ENCODE measurements at regions not wholly inside any gene's neighbourhood (a gene's known extent, or its start where the extent isn't known, plus 50 kb on each side); places are given as distances from the start of the nearest gene placed in this dataset.

GRCh38 chr7:42858570-42858969 is 53.3 kb downstream of the C7orf25 start:
- Histone ChIP-seq H3K27ac (no peak overlapping the region), H3K4me1 (no peaks in the 10 kb centered on the region), H3K27me3 (peaks cover 0 to 9% (median 4%) of the 10 kb centered on the region in 3 donors), H3K9me3 (no peaks in the 10 kb centered on the region), H3K36me3 (no peaks in the 10 kb centered on the region), H3K4me3 (no peak overlapping the region)
- no peak for TF ChIP-seq POLR2A (IDR thresholded peaks at IDR 0.05)
- no peak for TF ChIP-seq CTCF (IDR thresholded peaks at IDR 0.05 in 4 of 5, conservative IDR thresholded peaks at IDR 0.05 in 1 of 5)
- DNase-seq (no peak), ATAC-seq (no peak)
- in situ Hi-C loops (cut with MboI; ENCODE audit: low sequenced_read_pairs in 4 of 4), result no loop called here
- intact Hi-C loops (cut with DNase I; ENCODE audit: low total_unique reads), result no loop called here

- H3K4me1 ChIP-seq, result no peaks in the 10 kb centered on the region
- peak overlapping the region; percentile 17 to 34 (median 29) for H3K4me3 ChIP-seq
- no peak overlapping the region for H3K27ac ChIP-seq
- ATAC-seq (no peak), DNase-seq (no peak)
- in situ Hi-C loops (cut with MboI; ENCODE audit: low sequenced_read_pairs in 4 of 4) (no loop called here), intact Hi-C loops (cut with DNase I; ENCODE audit: low total_unique reads) (no loop called here)
- peaks cover 0 to 9% (median 4%) of the 10 kb centered on the region in 3 donors for H3K27me3 ChIP-seq
- no peaks in the 10 kb centered on the region for H3K36me3 ChIP-seq
- no peaks in the 10 kb centered on the region for H3K9me3 ChIP-seq
- TF ChIP-seq CTCF (IDR thresholded peaks at IDR 0.05 in 4 of 5, conservative IDR thresholded peaks at IDR 0.05 in 1 of 5), result no peak
- TF ChIP-seq POLR2A (IDR thresholded peaks at IDR 0.05), result no peak
Observed at GRCh38 chr7:42856605-42856987, 55.3 kb downstream of the C7orf25 start.

GRCh38 chr7:42854571-42855118 is 57.2 kb downstream of the C7orf25 start:
- Histone ChIP-seq H3K4me3 (no peak overlapping the region), H3K4me1 (no peaks in the 10 kb centered on the region), H3K36me3 (no peaks in the 10 kb centered on the region), H3K9me3 (no peaks in the 10 kb centered on the region), H3K27ac (no peak overlapping the region), H3K27me3 (peaks cover 0 to 9% (median 4%) of the 10 kb centered on the region in 3 donors)
- DNase-seq (no peak), ATAC-seq (no peak)
- intact Hi-C loops (cut with DNase I; ENCODE audit: low total_unique reads), result no loop called here
- TF ChIP-seq CTCF (IDR thresholded peaks at IDR 0.05 in 4 of 5, conservative IDR thresholded peaks at IDR 0.05 in 1 of 5), result no peak
- TF ChIP-seq POLR2A (IDR thresholded peaks at IDR 0.05), result no peak
- in situ Hi-C loops (cut with MboI; ENCODE audit: low sequenced_read_pairs in 4 of 4), result no loop called here

- H3K36me3 ChIP-seq, result no peaks in the 10 kb centered on the region
- no peaks in the 10 kb centered on the region for H3K4me1 ChIP-seq
- no peaks in the 10 kb centered on the region for H3K9me3 ChIP-seq
- DNase-seq (no peak), ATAC-seq (no peak)
- H3K27ac ChIP-seq, result no peak overlapping the region
- H3K27me3 ChIP-seq, result peaks cover 0 to 9% (median 4%) of the 10 kb centered on the region in 3 donors
- intact Hi-C loops (cut with DNase I; ENCODE audit: low total_unique reads), result no loop called here
- TF ChIP-seq POLR2A (IDR thresholded peaks at IDR 0.05), result no peak
- no peak for TF ChIP-seq CTCF (IDR thresholded peaks at IDR 0.05 in 4 of 5, conservative IDR thresholded peaks at IDR 0.05 in 1 of 5)
- H3K4me3 ChIP-seq, result no peak overlapping the region
- in situ Hi-C loops (cut with MboI; ENCODE audit: low sequenced_read_pairs in 4 of 4), result no loop called here
Observed at GRCh38 chr7:42852531-42852930, 59.3 kb downstream of the C7orf25 start.

All from gastrocnemius medialis (tissue), 4 donors.